ENCODE measurements at regions not wholly inside any gene's neighbourhood (a gene's known extent, or its start where the extent isn't known, plus 50 kb on each side); places are given as distances from the start of the nearest gene placed in this dataset.

DNA sequence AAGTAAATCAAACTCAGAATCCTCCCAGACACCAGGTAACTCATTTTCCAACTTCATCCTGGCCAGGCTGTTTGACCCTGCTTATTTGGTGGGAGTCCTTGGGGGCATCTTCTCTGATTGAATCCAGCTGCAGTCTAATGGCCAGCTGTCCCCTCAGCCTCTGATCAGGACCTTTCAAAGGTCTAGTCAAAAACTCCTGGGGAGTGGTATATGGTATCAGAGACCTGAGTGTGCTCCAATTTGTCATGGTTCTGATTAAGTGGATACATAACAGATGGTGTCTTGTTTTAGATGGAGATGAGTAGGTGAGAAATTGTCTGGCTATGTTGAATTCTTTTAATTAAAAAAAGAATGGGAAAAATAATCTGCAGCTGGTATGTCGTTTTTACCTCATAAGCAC, 842.6 kb upstream of the ACVR2A start:
- TF ChIP-seq, protein P1, sequence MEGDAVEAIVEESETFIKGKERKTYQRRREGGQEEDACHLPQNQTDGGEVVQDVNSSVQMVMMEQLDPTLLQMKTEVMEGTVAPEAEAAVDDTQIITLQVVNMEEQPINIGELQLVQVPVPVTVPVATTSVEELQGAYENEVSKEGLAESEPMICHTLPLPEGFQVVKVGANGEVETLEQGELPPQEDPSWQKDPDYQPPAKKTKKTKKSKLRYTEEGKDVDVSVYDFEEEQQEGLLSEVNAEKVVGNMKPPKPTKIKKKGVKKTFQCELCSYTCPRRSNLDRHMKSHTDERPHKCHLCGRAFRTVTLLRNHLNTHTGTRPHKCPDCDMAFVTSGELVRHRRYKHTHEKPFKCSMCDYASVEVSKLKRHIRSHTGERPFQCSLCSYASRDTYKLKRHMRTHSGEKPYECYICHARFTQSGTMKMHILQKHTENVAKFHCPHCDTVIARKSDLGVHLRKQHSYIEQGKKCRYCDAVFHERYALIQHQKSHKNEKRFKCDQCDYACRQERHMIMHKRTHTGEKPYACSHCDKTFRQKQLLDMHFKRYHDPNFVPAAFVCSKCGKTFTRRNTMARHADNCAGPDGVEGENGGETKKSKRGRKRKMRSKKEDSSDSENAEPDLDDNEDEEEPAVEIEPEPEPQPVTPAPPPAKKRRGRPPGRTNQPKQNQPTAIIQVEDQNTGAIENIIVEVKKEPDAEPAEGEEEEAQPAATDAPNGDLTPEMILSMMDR (conservative IDR thresholded peaks at IDR 0.05): no peak
- TF ChIP-seq EZH2 (IDR thresholded peaks at IDR 0.05; ENCODE audit: low read depth): no peak
